ENCODE measurements at regions not wholly inside any gene's neighbourhood (a gene's known extent, or its start where the extent isn't known, plus 50 kb on each side); places are given as distances from the start of the nearest gene placed in this dataset.

DNA sequence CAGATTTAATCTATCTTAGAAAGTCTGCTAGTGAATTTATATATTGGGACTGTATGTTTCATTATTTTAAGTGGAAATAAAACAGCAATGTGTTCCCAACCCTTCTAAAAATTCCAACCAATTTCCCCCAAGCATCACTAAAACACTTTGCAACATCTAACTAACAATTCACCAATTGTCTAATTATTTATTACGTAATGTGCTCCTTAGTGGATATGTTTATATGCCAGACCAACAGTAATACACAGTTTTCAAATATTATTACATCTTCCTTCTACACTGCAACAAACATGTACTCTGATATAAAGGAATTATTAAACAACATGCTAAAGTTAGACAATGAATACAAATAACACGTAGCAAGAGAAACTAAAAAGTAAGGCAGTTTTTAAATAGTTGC lies 262.6 kb upstream of the THBS1 start:
- H3K4me3 ChIP-seq (ENCODE audit: low read depth, low read length) = no peak overlapping the region
- TF ChIP-seq, protein P1, sequence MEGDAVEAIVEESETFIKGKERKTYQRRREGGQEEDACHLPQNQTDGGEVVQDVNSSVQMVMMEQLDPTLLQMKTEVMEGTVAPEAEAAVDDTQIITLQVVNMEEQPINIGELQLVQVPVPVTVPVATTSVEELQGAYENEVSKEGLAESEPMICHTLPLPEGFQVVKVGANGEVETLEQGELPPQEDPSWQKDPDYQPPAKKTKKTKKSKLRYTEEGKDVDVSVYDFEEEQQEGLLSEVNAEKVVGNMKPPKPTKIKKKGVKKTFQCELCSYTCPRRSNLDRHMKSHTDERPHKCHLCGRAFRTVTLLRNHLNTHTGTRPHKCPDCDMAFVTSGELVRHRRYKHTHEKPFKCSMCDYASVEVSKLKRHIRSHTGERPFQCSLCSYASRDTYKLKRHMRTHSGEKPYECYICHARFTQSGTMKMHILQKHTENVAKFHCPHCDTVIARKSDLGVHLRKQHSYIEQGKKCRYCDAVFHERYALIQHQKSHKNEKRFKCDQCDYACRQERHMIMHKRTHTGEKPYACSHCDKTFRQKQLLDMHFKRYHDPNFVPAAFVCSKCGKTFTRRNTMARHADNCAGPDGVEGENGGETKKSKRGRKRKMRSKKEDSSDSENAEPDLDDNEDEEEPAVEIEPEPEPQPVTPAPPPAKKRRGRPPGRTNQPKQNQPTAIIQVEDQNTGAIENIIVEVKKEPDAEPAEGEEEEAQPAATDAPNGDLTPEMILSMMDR (IDR thresholded peaks at IDR 0.05; ENCODE audit: borderline replicate concordance, insufficient read depth, low read depth, low read length) = no peak

DNA sequence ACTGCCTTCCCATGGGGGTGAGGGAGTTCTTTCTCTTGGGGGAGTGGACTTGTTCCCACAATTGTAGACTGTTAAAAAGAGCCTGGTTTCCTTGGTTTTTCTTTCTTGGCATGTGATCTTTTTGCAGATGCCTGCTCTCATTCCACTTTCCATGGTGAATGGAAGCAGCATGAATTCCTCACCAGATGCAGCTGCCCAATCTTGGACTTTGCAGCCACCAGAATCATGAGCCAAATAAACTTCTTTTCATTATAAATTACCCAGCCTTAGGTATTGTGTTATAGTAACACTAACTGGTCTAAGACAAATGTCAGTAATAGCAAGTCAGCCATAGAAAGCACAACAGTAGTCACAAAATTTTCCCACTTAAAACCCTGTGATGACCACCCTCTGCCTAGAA lies 260.5 kb upstream of the THBS1 start:
- no peak overlapping the region for H3K4me3 ChIP-seq (ENCODE audit: low read depth, low read length)
- TF ChIP-seq, protein P1 (IDR thresholded peaks at IDR 0.05; ENCODE audit: borderline replicate concordance, insufficient read depth, low read depth, low read length) = no peak

DNA sequence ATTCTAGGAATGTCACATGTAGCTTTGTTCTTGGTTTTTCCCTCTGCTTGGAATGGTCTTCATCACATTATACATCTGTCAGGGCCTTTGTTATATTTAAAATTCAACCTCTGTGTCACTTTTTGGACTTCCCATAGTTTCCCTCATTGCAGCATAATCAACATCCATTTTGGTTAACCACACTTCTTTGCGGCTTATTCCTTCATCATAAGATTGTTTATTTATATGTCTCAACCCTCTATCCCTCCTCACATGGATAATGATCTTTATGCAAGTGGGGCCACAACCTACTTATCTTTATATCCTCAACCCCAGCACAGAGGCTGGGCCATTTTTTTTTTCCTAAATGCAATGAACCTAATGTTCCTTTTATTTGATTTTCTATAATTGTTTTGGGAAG lies 260.0 kb upstream of the THBS1 start:
- TF ChIP-seq, protein P1 (IDR thresholded peaks at IDR 0.05; ENCODE audit: borderline replicate concordance, insufficient read depth, low read depth, low read length) = no peak

DNA sequence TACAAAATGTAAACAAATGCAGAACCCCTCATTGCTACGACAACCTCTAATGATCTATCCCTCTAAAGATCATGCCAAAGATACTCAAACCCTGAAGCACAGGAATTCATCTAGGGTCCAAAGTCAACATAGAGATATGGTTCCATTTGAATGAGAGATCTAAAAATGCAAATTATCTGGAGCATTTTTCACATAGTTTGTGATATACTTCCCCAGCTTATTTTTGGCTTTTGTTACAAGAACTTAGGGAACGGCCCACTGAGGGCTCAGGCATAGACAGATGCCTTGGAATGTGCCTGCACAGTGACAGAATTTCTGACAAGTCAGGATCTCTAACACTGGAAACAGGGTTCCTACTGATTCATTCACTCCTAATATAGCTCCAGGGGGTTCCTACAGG lies 258.9 kb upstream of the THBS1 start:
- no peak overlapping the region for H3K4me3 ChIP-seq (ENCODE audit: low read depth, low read length)
- TF ChIP-seq, protein P1 (IDR thresholded peaks at IDR 0.05; ENCODE audit: borderline replicate concordance, insufficient read depth, low read depth, low read length) = no peak

More for the DNA sequence above, 260.0 kb upstream of the THBS1 start:
- no peak overlapping the region for H3K4me3 ChIP-seq (ENCODE audit: low read depth, low read length)

DNA sequence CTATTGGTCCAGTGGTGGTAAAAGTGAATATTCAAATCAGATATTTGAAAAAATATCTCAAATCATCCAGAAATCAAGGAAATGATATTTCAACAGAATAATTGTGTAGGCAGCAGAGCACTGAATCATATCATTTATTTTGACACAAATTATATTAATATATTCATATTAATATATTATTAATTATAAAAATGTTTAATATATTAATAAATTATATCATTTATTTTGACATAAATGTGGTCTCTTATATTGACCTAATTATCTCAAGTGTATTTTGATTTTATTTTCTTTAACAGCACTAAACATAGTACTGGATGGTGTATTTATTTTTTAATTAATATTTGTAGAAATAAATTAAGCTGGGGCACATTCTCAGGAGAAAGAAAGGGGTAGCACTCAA lies 257.7 kb upstream of the THBS1 start:
- H3K4me3 ChIP-seq (ENCODE audit: low read depth, low read length) = no peak overlapping the region
- TF ChIP-seq, protein P1 (IDR thresholded peaks at IDR 0.05; ENCODE audit: borderline replicate concordance, insufficient read depth, low read depth, low read length) = no peak

DNA sequence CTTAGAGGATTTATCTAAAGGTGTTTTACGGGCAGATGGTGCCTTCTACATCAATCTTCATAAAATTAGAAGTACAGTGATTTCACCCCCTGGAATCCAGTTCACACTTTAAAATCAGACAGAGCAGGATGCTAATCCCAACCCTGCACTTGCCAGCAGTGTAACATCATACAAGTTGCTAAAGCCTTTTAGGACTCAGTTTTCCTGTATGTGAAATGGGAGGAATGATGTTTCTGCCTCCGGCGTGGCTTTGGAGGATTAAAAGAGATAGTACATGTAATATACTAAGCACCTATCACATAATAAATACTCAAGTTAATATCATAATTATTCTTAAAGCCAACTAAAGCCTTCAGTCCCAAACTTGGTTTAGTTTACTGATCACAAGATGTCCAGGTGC lies 257.2 kb upstream of the THBS1 start:
- TF ChIP-seq, protein P1 (IDR thresholded peaks at IDR 0.05; ENCODE audit: borderline replicate concordance, insufficient read depth, low read depth, low read length) = no peak
- no peak overlapping the region for H3K4me3 ChIP-seq (ENCODE audit: low read depth, low read length)

DNA sequence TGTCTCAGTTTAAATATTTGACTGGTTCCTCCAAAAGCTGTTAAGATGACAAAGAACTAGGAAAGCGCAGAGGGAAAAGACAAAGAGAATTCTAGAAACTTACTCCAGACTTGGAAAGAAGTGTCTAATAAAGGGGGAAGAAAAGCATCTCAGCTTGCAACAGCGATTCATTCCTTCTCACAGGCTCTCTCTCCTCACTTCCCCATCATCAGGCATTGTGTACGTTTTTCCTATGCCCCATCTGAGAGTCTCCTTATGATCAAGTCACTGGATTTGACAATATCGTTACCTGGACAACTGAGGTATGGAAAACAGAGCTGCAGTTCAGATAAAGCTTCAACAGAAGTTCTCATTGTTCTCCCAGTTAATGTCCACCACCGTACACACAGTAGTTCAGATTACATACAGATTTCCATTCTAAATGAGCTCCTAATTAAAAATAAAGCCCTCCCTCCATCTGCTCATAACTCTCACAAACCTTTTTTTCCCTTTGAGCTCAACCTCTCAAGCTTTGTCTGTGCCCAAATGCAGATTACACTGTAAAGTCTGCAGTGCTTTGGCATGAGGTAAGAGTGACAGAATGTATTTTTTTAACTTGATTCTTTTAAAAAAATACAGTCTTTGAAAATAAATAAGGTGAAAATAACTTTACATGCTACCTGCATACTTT lies 254.4 kb upstream of the THBS1 start:
- H3K4me3 ChIP-seq (ENCODE audit: low read depth, low read length) = no peak overlapping the region
- TF ChIP-seq, protein P1 (IDR thresholded peaks at IDR 0.05; ENCODE audit: borderline replicate concordance, insufficient read depth, low read depth, low read length) = no peak

All from GM12875 (cell line).